RWPE2 (cell line): ENCODE measurements at regions not wholly inside any gene's neighbourhood (a gene's known extent, or its start where the extent isn't known, plus 50 kb on each side); places are given as distances from the start of the nearest gene placed in this dataset.

ENCODE experiments used
- ATAC-seq: fragments of 200-7000 bp; cut with Tn5 transposase; 3 replicates; pipeline ENCODE4 v1.9.1; 2021; ENCODE audit warnings: low read depth
- DNase-seq: peaks from one replicate; pipeline ENCODE4 v3.0.0-alpha.2; 2020; ENCODE audit warnings: low spot score
- H3K27ac ChIP-seq: fragments of 450-650 bp; 2 replicates; pipeline ENCODE4 v1.5.1; 2017; ENCODE audit warnings: mild to moderate bottlenecking; ENCODE audit not compliant: poor library complexity, severe bottlenecking
- H3K27me3 ChIP-seq: fragments of 250-450 bp; sonication (Bioruptor Pico); 2 replicates; pipeline ENCODE4 v1.5.1; 2021; ENCODE audit warnings: mild to moderate bottlenecking, moderate library complexity; ENCODE audit not compliant: insufficient read depth, poor library complexity, severe bottlenecking
- H3K36me3 ChIP-seq: fragments of 250-450 bp; sonication (Bioruptor Pico); 2 replicates; pipeline ENCODE4 v1.5.1; 2020; ENCODE audit warnings: low read depth, mild to moderate bottlenecking, moderate library complexity
- H3K4me1 ChIP-seq: fragments of 250-450 bp; sonication (Bioruptor Pico); 2 replicates; pipeline ENCODE4 v1.5.1; 2021; ENCODE audit warnings: mild to moderate bottlenecking, moderate library complexity; ENCODE audit not compliant: insufficient read depth, poor library complexity, severe bottlenecking
- H3K4me3 ChIP-seq: fragments of 250-450 bp; sonication (Bioruptor Pico); 2 replicates; pipeline ENCODE4 v1.5.1; 2021; ENCODE audit warnings: mild to moderate bottlenecking, moderate library complexity; ENCODE audit not compliant: severe bottlenecking
- H3K9me3 ChIP-seq: fragments of 250-450 bp; sonication (Bioruptor Pico); 2 replicates; pipeline ENCODE4 v1.5.1; 2021; ENCODE audit warnings: mild to moderate bottlenecking, moderate library complexity; ENCODE audit not compliant: severe bottlenecking
- CTCF ChIP-seq: fragments of 450-650 bp; IDR thresholded peaks from one replicate; pipeline ENCODE4 v1.5.1; 2017; ENCODE audit warnings: mild to moderate bottlenecking, moderate library complexity; ENCODE audit not compliant: poor library complexity, severe bottlenecking

GRCh38 chr4:189365451-189365850 lies 575.2 kb upstream of the FRG1 start:
- H3K36me3 ChIP-seq: no peaks in the 10 kb centered on the region
- H3K4me3 ChIP-seq: no peak overlapping the region
- ATAC-seq: no peak
- no peak for TF ChIP-seq CTCF
- H3K9me3 ChIP-seq: peaks cover 2% of the 10 kb centered on the region
- no peaks in the 10 kb centered on the region for H3K4me1 ChIP-seq
- H3K27ac ChIP-seq: no peak overlapping the region
- no peak for DNase-seq
- H3K27me3 ChIP-seq: no peaks in the 10 kb centered on the region

- H3K4me1 ChIP-seq: no peaks in the 10 kb centered on the region
- no peak for DNase-seq
- H3K9me3 ChIP-seq: peaks cover 2% of the 10 kb centered on the region
- no peaks in the 10 kb centered on the region for H3K36me3 ChIP-seq
- ATAC-seq: no peak
- no peak overlapping the region for H3K27ac ChIP-seq
- no peak for TF ChIP-seq CTCF
- H3K27me3 ChIP-seq: no peaks in the 10 kb centered on the region
- H3K4me3 ChIP-seq: no peak overlapping the region
These were observed 572.8 kb upstream of the FRG1 start for GRCh38 chr4:189367832-189368231.

GRCh38 chr4:189374176-189374575 lies 566.5 kb upstream of the FRG1 start:
- Histone ChIP-seq H3K9me3 (no peaks in the 10 kb centered on the region), H3K4me3 (no peak overlapping the region), H3K27ac (no peak overlapping the region), H3K4me1 (no peaks in the 10 kb centered on the region), H3K27me3 (no peaks in the 10 kb centered on the region), H3K36me3 (no peaks in the 10 kb centered on the region)
- no peak for DNase-seq
- no peak for ATAC-seq
- TF ChIP-seq CTCF: no peak

- DNase-seq: no peak
- Histone ChIP-seq H3K36me3 (no peaks in the 10 kb centered on the region), H3K9me3 (no peaks in the 10 kb centered on the region), H3K27me3 (no peaks in the 10 kb centered on the region), H3K4me1 (no peaks in the 10 kb centered on the region), H3K27ac (no peak overlapping the region), H3K4me3 (no peak overlapping the region)
- TF ChIP-seq CTCF: no peak
- ATAC-seq: no peak
These were observed 563.8 kb upstream of the FRG1 start for GRCh38 chr4:189376901-189377300.

GRCh38 chr4:189377569-189377968 lies 563.1 kb upstream of the FRG1 start:
- no peak for DNase-seq
- no peak for TF ChIP-seq CTCF
- Histone ChIP-seq H3K36me3 (no peaks in the 10 kb centered on the region), H3K27me3 (no peaks in the 10 kb centered on the region), H3K4me3 (no peak overlapping the region), H3K4me1 (no peaks in the 10 kb centered on the region), H3K27ac (no peak overlapping the region), H3K9me3 (no peaks in the 10 kb centered on the region)
- no peak for ATAC-seq
